Fibroblast of lung (primary cell): ENCODE measurements at regions not wholly inside any gene's neighbourhood (a gene's known extent, or its start where the extent isn't known, plus 50 kb on each side); places are given as distances from the start of the nearest gene placed in this dataset.

Experiments used
- DNase-seq, 2 donors: peaks; one replicate each; pipeline versions ENCODE4 v3.0.0 to v3.0.0-alpha.2; 2010; ENCODE audit warnings: low read depth in 2 of 2
- H2AFZ ChIP-seq: 2 replicates; pipeline ENCODE4 v1.5.1; 2012; ENCODE audit warnings: low read length, control low read depth, inconsistent platforms
- H3K27ac ChIP-seq: 2 replicates; pipeline ENCODE4 v1.5.1; 2011; ENCODE audit warnings: low read length, control low read depth; ENCODE audit not compliant: insufficient read depth
- H3K27me3 ChIP-seq: 2 replicates; pipeline ENCODE4 v1.5.1; 2011; ENCODE audit warnings: mild to moderate bottlenecking, low read length; ENCODE audit not compliant: control insufficient read depth, insufficient read depth
- H3K36me3 ChIP-seq: 2 replicates; pipeline ENCODE4 v1.5.1; 2011; ENCODE audit warnings: low read length; ENCODE audit not compliant: control insufficient read depth, insufficient read depth
- H3K4me1 ChIP-seq: 2 replicates; pipeline ENCODE4 v1.5.1; 2011; ENCODE audit warnings: low read length; ENCODE audit not compliant: control insufficient read depth, insufficient read depth; ENCODE audit errors: extremely low read depth
- H3K4me2 ChIP-seq: 2 replicates; pipeline ENCODE4 v1.5.1; 2011; ENCODE audit warnings: low read length, control low read depth; ENCODE audit not compliant: insufficient read depth; ENCODE audit errors: extremely low read depth
- H3K4me3 ChIP-seq, 4 experiments: fragments of 200-600 bp in 1 of 4; sonication (generic) in 1 of 4; replicated peaks in 1 of 4; 2 replicates each; pipeline ENCODE4 v1.5.1; 2011 to 2016; ENCODE audit warnings: low read length in 4 of 4, low read depth in 3 of 4, mild to moderate bottlenecking in 3 of 4, control low read depth in 2 of 4, inconsistent platforms in 1 of 4, mixed read lengths in 1 of 4; ENCODE audit not compliant: insufficient read depth in 1 of 4; ENCODE audit errors: control extremely low read depth in 1 of 4
- H3K79me2 ChIP-seq: 2 replicates; pipeline ENCODE4 v1.5.1; 2012; ENCODE audit warnings: mild to moderate bottlenecking, low read length, inconsistent platforms; ENCODE audit not compliant: control insufficient read depth, insufficient read depth
- H3K9ac ChIP-seq: 2 replicates; pipeline ENCODE4 v1.5.1; 2011; ENCODE audit warnings: mild to moderate bottlenecking, low read length, control low read depth; ENCODE audit not compliant: insufficient read depth
- H3K9me3 ChIP-seq: 2 replicates; pipeline ENCODE4 v1.5.1; 2012; ENCODE audit warnings: low read depth, low read length; ENCODE audit not compliant: control insufficient read depth, insufficient read depth
- H4K20me1 ChIP-seq: 2 replicates; pipeline ENCODE4 v1.5.1; 2011; ENCODE audit warnings: low read length; ENCODE audit not compliant: control insufficient read depth, insufficient read depth; ENCODE audit errors: extremely low read depth
- EZH2 ChIP-seq: IDR thresholded peaks from 2 replicates; pipeline ENCODE4 v1.5.1; 2012; ENCODE audit warnings: low read length, control low read depth, mild to moderate bottlenecking; ENCODE audit errors: missing control alignments
- TF ChIP-seq, protein P1 (sequence below), 2 donors: IDR thresholded peaks in 1 of 2; conservative IDR thresholded peaks in 1 of 2; 1 replicate in 1 of 2; 2 replicates in 1 of 2; pipeline ENCODE4 v1.5.1; 2011 to 2012; ENCODE audit warnings: low read length in 2 of 2, control low read depth in 1 of 2, inconsistent platforms in 1 of 2, low read depth in 1 of 2, mild to moderate bottlenecking in 1 of 2

- Histone ChIP-seq H2AFZ (no peak overlapping the region), H3K9ac (no peak overlapping the region), H3K4me3 (no peak overlapping the region), H3K79me2 (no peaks in the 10 kb centered on the region), H3K9me3 (no peaks in the 10 kb centered on the region), H3K4me1 (no peaks in the 10 kb centered on the region), H3K4me2 (no peak overlapping the region), H3K36me3 (no peaks in the 10 kb centered on the region), H3K27me3 (no peaks in the 10 kb centered on the region), H4K20me1 (no peaks in the 10 kb centered on the region), H3K27ac (no peak overlapping the region)
- no peak for DNase-seq
- TF ChIP-seq, protein P1, sequence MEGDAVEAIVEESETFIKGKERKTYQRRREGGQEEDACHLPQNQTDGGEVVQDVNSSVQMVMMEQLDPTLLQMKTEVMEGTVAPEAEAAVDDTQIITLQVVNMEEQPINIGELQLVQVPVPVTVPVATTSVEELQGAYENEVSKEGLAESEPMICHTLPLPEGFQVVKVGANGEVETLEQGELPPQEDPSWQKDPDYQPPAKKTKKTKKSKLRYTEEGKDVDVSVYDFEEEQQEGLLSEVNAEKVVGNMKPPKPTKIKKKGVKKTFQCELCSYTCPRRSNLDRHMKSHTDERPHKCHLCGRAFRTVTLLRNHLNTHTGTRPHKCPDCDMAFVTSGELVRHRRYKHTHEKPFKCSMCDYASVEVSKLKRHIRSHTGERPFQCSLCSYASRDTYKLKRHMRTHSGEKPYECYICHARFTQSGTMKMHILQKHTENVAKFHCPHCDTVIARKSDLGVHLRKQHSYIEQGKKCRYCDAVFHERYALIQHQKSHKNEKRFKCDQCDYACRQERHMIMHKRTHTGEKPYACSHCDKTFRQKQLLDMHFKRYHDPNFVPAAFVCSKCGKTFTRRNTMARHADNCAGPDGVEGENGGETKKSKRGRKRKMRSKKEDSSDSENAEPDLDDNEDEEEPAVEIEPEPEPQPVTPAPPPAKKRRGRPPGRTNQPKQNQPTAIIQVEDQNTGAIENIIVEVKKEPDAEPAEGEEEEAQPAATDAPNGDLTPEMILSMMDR (conservative IDR thresholded peaks at IDR 0.05 in 1 of 2, IDR thresholded peaks at IDR 0.05 in 1 of 2; ENCODE audit: low read depth in 1 of 2, low read length in 2 of 2) = no peak
- no peak for TF ChIP-seq EZH2
These were observed 83.1 kb upstream of the MAST4 start for GRCh38 chr5:66513130-66513529.

DNA sequence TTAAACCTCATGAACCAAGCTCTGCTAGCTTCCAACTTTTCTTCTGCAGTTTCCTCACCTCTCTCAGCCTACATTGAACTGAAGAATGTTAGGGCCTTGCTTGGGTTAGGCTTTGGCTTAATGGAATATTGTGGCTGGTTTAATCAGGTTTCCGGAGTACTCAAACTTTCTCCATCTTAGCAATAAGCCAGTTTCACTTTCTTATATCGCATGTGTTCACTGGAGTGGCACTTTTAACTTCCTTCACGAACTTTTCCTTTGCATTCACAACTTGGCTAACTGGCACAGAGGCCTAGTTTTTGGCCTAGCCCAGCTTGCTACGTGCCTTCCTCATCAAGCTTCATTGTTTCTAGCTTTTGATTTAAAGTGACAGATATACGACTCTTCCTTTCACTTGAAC, 81.0 kb upstream of the MAST4 start:
- H3K79me2 ChIP-seq = no peaks in the 10 kb centered on the region
- DNase-seq = no peak
- no peaks in the 10 kb centered on the region for H3K9me3 ChIP-seq
- H3K4me1 ChIP-seq = no peaks in the 10 kb centered on the region
- no peaks in the 10 kb centered on the region for H3K36me3 ChIP-seq
- H3K27ac ChIP-seq = no peak overlapping the region
- no peak overlapping the region for H3K9ac ChIP-seq
- TF ChIP-seq, protein P1 (conservative IDR thresholded peaks at IDR 0.05 in 1 of 2, IDR thresholded peaks at IDR 0.05 in 1 of 2; ENCODE audit: low read depth in 1 of 2, low read length in 2 of 2) = no peak
- TF ChIP-seq EZH2 = no peak
- H3K4me3 ChIP-seq = no peak overlapping the region
- H3K27me3 ChIP-seq = no peaks in the 10 kb centered on the region
- H3K4me2 ChIP-seq = no peak overlapping the region
- no peaks in the 10 kb centered on the region for H4K20me1 ChIP-seq
- no peak overlapping the region for H2AFZ ChIP-seq

GRCh38 chr5:66516550-66516949, 79.6 kb upstream of the MAST4 start:
- H3K27ac ChIP-seq = no peak overlapping the region
- H3K9me3 ChIP-seq = no peaks in the 10 kb centered on the region
- no peak overlapping the region for H2AFZ ChIP-seq
- no peak for DNase-seq
- H3K4me3 ChIP-seq = no peak overlapping the region
- H3K79me2 ChIP-seq = no peaks in the 10 kb centered on the region
- H3K36me3 ChIP-seq = no peaks in the 10 kb centered on the region
- no peaks in the 10 kb centered on the region for H3K4me1 ChIP-seq
- no peak overlapping the region for H3K4me2 ChIP-seq
- H4K20me1 ChIP-seq = no peaks in the 10 kb centered on the region
- no peak overlapping the region for H3K9ac ChIP-seq
- TF ChIP-seq, protein P1 (conservative IDR thresholded peaks at IDR 0.05 in 1 of 2, IDR thresholded peaks at IDR 0.05 in 1 of 2; ENCODE audit: low read depth in 1 of 2, low read length in 2 of 2) = no peak
- no peak for TF ChIP-seq EZH2
- no peaks in the 10 kb centered on the region for H3K27me3 ChIP-seq
